ENCODE measurements at regions not wholly inside any gene's neighbourhood (a gene's known extent, or its start where the extent isn't known, plus 50 kb on each side); places are given as distances from the start of the nearest gene placed in this dataset.

- Mint-ChIP-seq H3K4me3 (no peak overlapping the region), H3K9me3 (peaks cover 5% of the 10 kb centered on the region), H3K36me3 (ENCODE audit: low read depth) (no peaks in the 10 kb centered on the region), H3K4me1 (ENCODE audit: low read depth) (no peaks in the 10 kb centered on the region), H3K27ac (no peak overlapping the region), H3K27me3 (peaks cover 12% of the 10 kb centered on the region)
- Histone ChIP-seq H3K4me3 (ENCODE audit: low read length) (no peak overlapping the region), H3K27me3 (ENCODE audit: control insufficient read depth in 1 of 2, insufficient read depth in 2 of 2, low read length in 2 of 2) (no peaks in the 10 kb centered on the region), H3K9me3 (ENCODE audit: control insufficient read depth in 1 of 2, insufficient read depth in 1 of 2, low read length in 2 of 2) (peaks cover 0 to 16% of the 10 kb centered on the region in 2 experiments), H3K36me3 (ENCODE audit: insufficient read depth, low read length) (no peaks in the 10 kb centered on the region), H3K4me1 (ENCODE audit: insufficient read depth, low read length) (no peaks in the 10 kb centered on the region), H3K27ac (ENCODE audit: low read depth in 1 of 2, low read length in 2 of 2) (no peak overlapping the region)
- ChIA-PET CTCF (no interaction called here), POLR2A (no interaction called here)
- ATAC-seq (ENCODE audit: poor library complexity), result no peak
- intact Hi-C loops (cut with DNase I, micrococcal nuclease), result no loop called here
- TF ChIP-seq CTCF (IDR thresholded peaks at IDR 0.05), result no peak
- DNase-seq, result no peak
These were observed 496.1 kb upstream of the MYT1L start for GRCh38 chr2:2827046-2827636.

- Histone ChIP-seq H3K4me3 (ENCODE audit: low read length) (no peak overlapping the region), H3K27ac (ENCODE audit: low read depth in 1 of 2, low read length in 2 of 2) (no peak overlapping the region), H3K4me1 (ENCODE audit: insufficient read depth, low read length) (no peaks in the 10 kb centered on the region), H3K9me3 (ENCODE audit: control insufficient read depth in 1 of 2, insufficient read depth in 1 of 2, low read length in 2 of 2) (peaks cover 2 to 16% of the 10 kb centered on the region in 2 experiments), H3K36me3 (ENCODE audit: insufficient read depth, low read length) (no peaks in the 10 kb centered on the region), H3K27me3 (ENCODE audit: control insufficient read depth in 1 of 2, insufficient read depth in 2 of 2, low read length in 2 of 2) (no peaks in the 10 kb centered on the region)
- H3K4me1 Mint-ChIP-seq (ENCODE audit: low read depth), result no peaks in the 10 kb centered on the region
- H3K4me3 Mint-ChIP-seq, result no peak overlapping the region
- no peaks in the 10 kb centered on the region for H3K36me3 Mint-ChIP-seq (ENCODE audit: low read depth)
- CTCF ChIA-PET, result no interaction called here
- DNase-seq, result no peak
- peaks cover 5% of the 10 kb centered on the region for H3K9me3 Mint-ChIP-seq
- H3K27ac Mint-ChIP-seq, result no peak overlapping the region
- no peak for ATAC-seq (ENCODE audit: poor library complexity)
- POLR2A ChIA-PET, result no interaction called here
- no peak for TF ChIP-seq CTCF (IDR thresholded peaks at IDR 0.05)
- intact Hi-C loops (cut with DNase I, micrococcal nuclease), result no loop called here
- peaks cover 12% of the 10 kb centered on the region for H3K27me3 Mint-ChIP-seq
These were observed 495.5 kb upstream of the MYT1L start for GRCh38 chr2:2826621-2827020.

GRCh38 chr2:2826209-2826551 is 495.1 kb upstream of the MYT1L start:
- H3K9me3 Mint-ChIP-seq, result peaks cover 5% of the 10 kb centered on the region
- H3K9me3 ChIP-seq (ENCODE audit: control insufficient read depth in 1 of 2, insufficient read depth in 1 of 2, low read length in 2 of 2), result peaks cover 6 to 16% of the 10 kb centered on the region in 2 experiments
- POLR2A ChIA-PET, result no interaction called here
- no peaks in the 10 kb centered on the region for H3K36me3 Mint-ChIP-seq (ENCODE audit: low read depth)
- no peak overlapping the region for H3K4me3 ChIP-seq (ENCODE audit: low read length)
- DNase-seq, result no peak
- H3K4me1 Mint-ChIP-seq (ENCODE audit: low read depth), result no peaks in the 10 kb centered on the region
- H3K27ac ChIP-seq (ENCODE audit: low read depth in 1 of 2, low read length in 2 of 2), result no peak overlapping the region
- intact Hi-C loops (cut with DNase I, micrococcal nuclease), result no loop called here
- no peaks in the 10 kb centered on the region for H3K4me1 ChIP-seq (ENCODE audit: insufficient read depth, low read length)
- ATAC-seq (ENCODE audit: poor library complexity), result no peak
- CTCF ChIA-PET, result no interaction called here
- no peaks in the 10 kb centered on the region for H3K36me3 ChIP-seq (ENCODE audit: insufficient read depth, low read length)
- peaks cover 12% of the 10 kb centered on the region for H3K27me3 Mint-ChIP-seq
- H3K27ac Mint-ChIP-seq, result no peak overlapping the region
- no peak overlapping the region for H3K4me3 Mint-ChIP-seq
- H3K27me3 ChIP-seq (ENCODE audit: control insufficient read depth in 1 of 2, insufficient read depth in 2 of 2, low read length in 2 of 2), result no peaks in the 10 kb centered on the region
- TF ChIP-seq CTCF (IDR thresholded peaks at IDR 0.05), result no peak

Data from CD4-positive, alpha-beta T cell (primary cell).